H1 (cell line): ENCODE measurements at regions not wholly inside any gene's neighbourhood (a gene's known extent, or its start where the extent isn't known, plus 50 kb on each side); places are given as distances from the start of the nearest gene placed in this dataset.

ENCODE experiments used
- CTCF ChIA-PET: fragments of 300-600 bp; sonication (Branson Sonifier 250); formaldehyde crosslinking; loops from one replicate; lab custom pipeline; 2021; ENCODE audit not compliant: partially characterized antibody; lab: Charles Lee
- POLR2A ChIA-PET: fragments of 300-600 bp; sonication (Branson Sonifier 250); formaldehyde crosslinking; loops from one replicate; lab custom pipeline; 2021; ENCODE audit warnings: inconsistent platforms; ENCODE audit not compliant: partially characterized antibody; lab: Charles Lee
- DNase-seq, 2 experiments: peaks; one replicate each; pipeline versions ENCODE4 v3.0.0 to v3.0.0-alpha.2; 2010 to 2022; ENCODE audit warnings: low spot score in 2 of 2, low read depth in 1 of 2, mixed read lengths in 1 of 2
- FAIRE-seq: peaks from 2 replicates; lab custom pipeline; 2011; peaks lifted over from hg19 to GRCh38; lab: Jason Lieb, UNC
- H2AFZ ChIP-seq: 2 replicates; pipeline ENCODE4 v1.8.1; 2012; ENCODE audit warnings: low read length, inconsistent platforms
- H2AK5ac ChIP-seq: 2 replicates; pipeline ENCODE4 v1.6.1; 2013; ENCODE audit warnings: low read depth, low read length
- H2BK120ac ChIP-seq: replicated peaks from 2 replicates; pipeline ENCODE3; 2013; ENCODE audit warnings: low read depth, low read length, inconsistent platforms
- H2BK12ac ChIP-seq: 2 replicates; pipeline ENCODE4 v1.6.1; 2013; ENCODE audit warnings: low read depth, low read length
- H2BK15ac ChIP-seq: 2 replicates; pipeline ENCODE4 v1.6.1; 2013; ENCODE audit warnings: low read length
- H2BK20ac ChIP-seq: 2 replicates; pipeline ENCODE4 v1.6.1; 2013; ENCODE audit warnings: low read length
- H2BK5ac ChIP-seq: 2 replicates; pipeline ENCODE4 v1.6.1; 2013; ENCODE audit warnings: low read depth, low read length
- H3K14ac ChIP-seq: 2 replicates; pipeline ENCODE4 v1.6.1; 2013; ENCODE audit warnings: inconsistent platforms; ENCODE audit not compliant: insufficient read length
- H3K18ac ChIP-seq: 2 replicates; pipeline ENCODE4 v1.6.1; 2013; ENCODE audit warnings: low read length; ENCODE audit errors: extremely low read depth
- H3K23ac ChIP-seq: 2 replicates; pipeline ENCODE4 v1.6.1; 2013; ENCODE audit warnings: inconsistent platforms; ENCODE audit not compliant: insufficient read length
- H3K23me2 ChIP-seq: 2 replicates; pipeline ENCODE4 v1.6.1; 2013; ENCODE audit warnings: low read depth, low read length
- H3K27ac ChIP-seq: 2 replicates; pipeline ENCODE4 v1.6.1; 2011; ENCODE audit warnings: low read depth, low read length, inconsistent platforms
- H3K27me3 ChIP-seq, 4 experiments: replicated peaks in 1 of 4; 1 replicate in 1 of 4; 2 replicates in 3 of 4; pipeline versions ENCODE4 v1.6.1 to v1.8.1; 2011 to 2013; ENCODE audit warnings: low read length in 3 of 4, mild to moderate bottlenecking in 3 of 4, inconsistent platforms in 2 of 4, mixed read lengths in 2 of 4, moderate library complexity in 1 of 4; ENCODE audit not compliant: control insufficient read depth in 3 of 4, insufficient read depth in 3 of 4; ENCODE audit errors: extremely low read depth in 1 of 4
- H3K36me3 ChIP-seq, 4 experiments: 2 replicates each; pipeline versions ENCODE4 v1.6.1 to v1.8.1; 2011 to 2013; ENCODE audit warnings: mild to moderate bottlenecking in 4 of 4, low read length in 3 of 4, moderate library complexity in 2 of 4, control low read depth in 1 of 4, inconsistent platforms in 1 of 4; ENCODE audit not compliant: insufficient read depth in 4 of 4, control insufficient read depth in 2 of 4
- H3K4ac ChIP-seq: replicated peaks from 2 replicates; pipeline ENCODE3; 2013; ENCODE audit warnings: low read length, low read depth, mixed read lengths, inconsistent platforms; ENCODE audit not compliant: insufficient read length
- H3K4me1 ChIP-seq, 4 experiments: replicated peaks in 1 of 4; 1 replicate in 1 of 4; 2 replicates in 3 of 4; pipeline versions ENCODE4 v1.6.1 to v1.8.1; 2011 to 2013; ENCODE audit warnings: low read length in 3 of 4, inconsistent platforms in 2 of 4, mixed read lengths in 1 of 4; ENCODE audit not compliant: insufficient read depth in 4 of 4, control insufficient read depth in 3 of 4
- H3K4me2 ChIP-seq, 2 experiments: 2 replicates each; pipeline versions ENCODE4 v1.6.1 to v1.8.1; 2011 to 2013; ENCODE audit warnings: low read depth in 2 of 2, low read length in 2 of 2, control low read depth in 1 of 2, inconsistent platforms in 1 of 2, mild to moderate bottlenecking in 1 of 2; ENCODE audit not compliant: insufficient read depth in 1 of 2
- H3K4me3 ChIP-seq, 4 experiments: fragments of 200-600, 300-600 bp in 1 of 4; sonication (generic), shearing (Covaris generic), sonication (Bioruptor Twin) in 1 of 4; 2 replicates each; pipeline versions ENCODE4 v1.5.1 to v1.8.1; 2011 to 2016; ENCODE audit warnings: low read length in 4 of 4, low read depth in 3 of 4, control low read depth in 2 of 4, inconsistent platforms in 2 of 4, mild to moderate bottlenecking in 2 of 4, mixed read lengths in 1 of 4, moderate library complexity in 1 of 4; ENCODE audit not compliant: insufficient read depth in 2 of 4; ENCODE audit errors: extremely low read depth in 1 of 4
- H3K56ac ChIP-seq: replicated peaks from 2 replicates; pipeline ENCODE3; 2013; ENCODE audit warnings: low read depth, mild to moderate bottlenecking, mixed read lengths, low read length, inconsistent platforms; ENCODE audit not compliant: insufficient read length
- H3K79me1 ChIP-seq: 2 replicates; pipeline ENCODE4 v1.6.1; 2013; ENCODE audit warnings: low read depth, low read length, control low read depth
- H3K79me2 ChIP-seq, 2 experiments: 2 replicates each; pipeline versions ENCODE4 v1.6.1 to v1.8.1; 2012 to 2013; ENCODE audit warnings: low read length in 2 of 2, mild to moderate bottlenecking in 2 of 2, inconsistent platforms in 1 of 2; ENCODE audit not compliant: insufficient read depth in 2 of 2, control insufficient read depth in 1 of 2
- H3K9ac ChIP-seq, 4 experiments: replicated peaks in 1 of 4; 1 replicate in 1 of 4; 2 replicates in 3 of 4; pipeline versions ENCODE4 v1.6.1 to v1.8.1; 2011 to 2013; ENCODE audit warnings: low read depth in 3 of 4, low read length in 3 of 4, control low read depth in 2 of 4, mild to moderate bottlenecking in 2 of 4, moderate library complexity in 2 of 4, inconsistent platforms in 1 of 4; ENCODE audit errors: extremely low read depth in 1 of 4
- H3K9me3 ChIP-seq, 2 experiments: 2 replicates each; pipeline versions ENCODE4 v1.6.1 to v1.8.1; 2012 to 2013; ENCODE audit warnings: mild to moderate bottlenecking in 2 of 2, moderate library complexity in 2 of 2, control low read depth in 1 of 2, inconsistent platforms in 1 of 2, low read depth in 1 of 2, low read length in 1 of 2, mixed read lengths in 1 of 2; ENCODE audit not compliant: insufficient read depth in 2 of 2
- H4K20me1 ChIP-seq, 2 experiments: replicated peaks in 1 of 2; 2 replicates each; pipeline versions ENCODE3 to v1.8.1; 2011 to 2013; ENCODE audit warnings: inconsistent platforms in 2 of 2, low read length in 2 of 2, mild to moderate bottlenecking in 1 of 2; ENCODE audit not compliant: insufficient read depth in 2 of 2, control insufficient read depth in 1 of 2
- H4K5ac ChIP-seq: 2 replicates; pipeline ENCODE4 v1.6.1; 2013; ENCODE audit warnings: low read length, low read depth, mixed read lengths, inconsistent platforms; ENCODE audit not compliant: insufficient read length
- H4K8ac ChIP-seq: 2 replicates; pipeline ENCODE4 v1.8.0; 2013; ENCODE audit warnings: mild to moderate bottlenecking, moderate library complexity, low read length, inconsistent platforms; ENCODE audit not compliant: insufficient read depth; ENCODE audit errors: extremely low read depth
- H4K91ac ChIP-seq: replicated peaks from 2 replicates; pipeline ENCODE3; 2013; ENCODE audit warnings: low read length, mixed read lengths, inconsistent platforms; ENCODE audit not compliant: insufficient read length
- CBX5 ChIP-seq: fragments of 300-800, 300-1000 bp; sonication (generic); IDR thresholded peaks from 2 replicates; pipeline ENCODE4 v1.7.1; 2016; ENCODE audit warnings: antibody characterized with exemption, low read length, low read depth
- EP300 ChIP-seq, 2 experiments: IDR thresholded peaks; 1 replicate in 1 of 2; 2 replicates in 1 of 2; pipeline ENCODE4 v1.6.1; 2011 to 2012; ENCODE audit warnings: low read depth in 2 of 2, low read length in 2 of 2, mild to moderate bottlenecking in 2 of 2, borderline replicate concordance in 1 of 2, inconsistent platforms in 1 of 2, moderate library complexity in 1 of 2
- PHF8 ChIP-seq: fragments of 200-600 bp; sonication (generic); conservative IDR thresholded peaks from 2 replicates; pipeline ENCODE4 v1.7.1; 2012; ENCODE audit warnings: low read depth, mild to moderate bottlenecking, inconsistent platforms, low read length, moderate library complexity
- YY1 ChIP-seq: IDR thresholded peaks from 2 replicates; pipeline ENCODE4 v1.6.1; 2011; ENCODE audit warnings: low read depth, mild to moderate bottlenecking, low read length
- WGBS, 2 experiments: shearing (Covaris generic) in 1 of 2; methylation state at CpG; one replicate each; pipeline versions ENCODE4 v1.1.6 to v1.1.7; 2013 to 2015; ENCODE audit warnings: low lambda C conversion rate in 2 of 2, mixed read lengths in 2 of 2, inconsistent platforms in 1 of 2, low coverage in 1 of 2, missing lambda C conversion rate in 1 of 2; ENCODE audit not compliant: insufficient replicate concordance in 2 of 2, insufficient coverage in 1 of 2, insufficient read length in 1 of 2; ENCODE audit errors: extremely low coverage in 1 of 2, missing lambda C conversion rate in 1 of 2; 5-methylcytosine and 5-hydroxymethylcytosine counted together

DNA sequence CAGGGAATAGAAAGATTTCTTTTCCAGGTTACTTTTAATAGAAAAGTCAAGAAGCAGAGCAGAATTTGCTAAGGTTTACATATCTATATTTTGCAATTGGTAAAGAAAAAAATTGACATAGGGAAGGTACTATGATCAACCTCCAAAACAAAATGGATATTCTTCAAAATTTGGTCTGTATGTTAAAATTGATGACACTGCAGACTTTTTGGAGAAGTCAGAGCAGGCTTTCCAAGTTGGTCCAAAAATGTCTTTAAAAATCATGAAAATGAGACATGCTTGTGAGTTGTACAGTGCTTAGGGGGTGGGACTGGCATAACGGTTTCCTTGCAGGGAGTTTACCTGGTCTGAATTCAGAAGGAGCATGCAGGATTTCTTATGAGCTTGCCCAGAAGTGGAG lies 77.0 kb downstream of the TFPI2 start:
- 95% methylated on average over 1 of the region's 1 CpG; no CpG with 5 or more reads in 1 of the 2 experiments for WGBS, 2 experiments
- no peak overlapping the region for H3K56ac ChIP-seq
- no peak for DNase-seq
- FAIRE-seq, result no peak
- no peak overlapping the region for H3K4ac ChIP-seq
- no peak overlapping the region for H2AFZ ChIP-seq
- no peak overlapping the region for H4K8ac ChIP-seq
- H2BK12ac ChIP-seq, result no peak overlapping the region
- H3K27ac ChIP-seq, result no peak overlapping the region
- TF ChIP-seq YY1 (no peak), EP300 (IDR thresholded peaks at IDR 0.05; ENCODE audit: borderline replicate concordance in 1 of 2, low read depth in 2 of 2, low read length in 2 of 2) (no peak), PHF8 (no peak), CBX5 (no peak)
- POLR2A ChIA-PET, result no interaction called here
- H3K4me1 ChIP-seq, result no peaks in the 10 kb centered on the region
- H3K4me3 ChIP-seq, result no peak overlapping the region
- no peak overlapping the region for H3K4me2 ChIP-seq
- no peaks in the 10 kb centered on the region for H3K9me3 ChIP-seq
- no peak overlapping the region for H2BK120ac ChIP-seq
- no peak overlapping the region for H2BK15ac ChIP-seq
- no peak overlapping the region for H3K9ac ChIP-seq
- H4K5ac ChIP-seq, result no peak overlapping the region
- H4K91ac ChIP-seq, result no peak overlapping the region
- no peak overlapping the region for H2BK20ac ChIP-seq
- no peaks in the 10 kb centered on the region for H3K23me2 ChIP-seq
- H2AK5ac ChIP-seq, result no peak overlapping the region
- H3K14ac ChIP-seq, result no peak overlapping the region
- no peak overlapping the region for H3K23ac ChIP-seq
- no peaks in the 10 kb centered on the region for H3K27me3 ChIP-seq
- H3K79me1 ChIP-seq, result no peaks in the 10 kb centered on the region
- H3K36me3 ChIP-seq, result no peaks in the 10 kb centered on the region
- no peaks in the 10 kb centered on the region for H4K20me1 ChIP-seq
- no peaks in the 10 kb centered on the region for H3K79me2 ChIP-seq
- no peak overlapping the region for H3K18ac ChIP-seq
- no peak overlapping the region for H2BK5ac ChIP-seq
- CTCF ChIA-PET, result interaction anchor here (0.9 to 1.9 kb wide), 4 partner anchors 15 to 193 kb away, joined by 3 to 7 read pairs (median 4); no protein-coding TSS in a partner anchor
